Endothelial cell of umbilical vein (primary cell): ENCODE measurements at regions not wholly inside any gene's neighbourhood (a gene's known extent, or its start where the extent isn't known, plus 50 kb on each side); places are given as distances from the start of the nearest gene placed in this dataset.

Experiments used
- BruUV-seq: library from RNA; stranded (reverse); fragments of 400-500 nt; replicated peaks from 2 replicates; lab custom pipeline; 2021; lab: Mats Ljungman, UMichigan
- CTCF ChIA-PET: fragments of 300-600, 350-600 bp; sonication (Branson Sonifier 250); formaldehyde crosslinking; loops from one replicate; lab custom pipeline; 2021; ENCODE audit warnings: antibody characterized with exemption, inconsistent platforms; lab: Charles Lee
- POLR2A ChIA-PET: fragments of 300-600, 350-600 bp; sonication (Branson Sonifier 250); formaldehyde crosslinking; loops from one replicate; lab custom pipeline; 2021; ENCODE audit warnings: antibody characterized with exemption, inconsistent platforms; lab: Charles Lee
- DNase-seq: peaks from one replicate; pipeline ENCODE4 v3.0.0-alpha.2; 2011; ENCODE audit warnings: low read depth, low spot score
- FAIRE-seq: peaks from 2 replicates; lab custom pipeline; 2011; peaks lifted over from hg19 to GRCh38; lab: Jason Lieb, UNC
- H2AFZ ChIP-seq: 2 replicates; pipeline ENCODE4 v1.6.0; 2012; ENCODE audit warnings: low read depth, low read length, control low read depth, inconsistent platforms
- H3K27ac ChIP-seq: 2 replicates; pipeline ENCODE4 v1.5.1; 2011; ENCODE audit warnings: low read depth, mild to moderate bottlenecking, control low read depth, low read length, moderate library complexity; ENCODE audit not compliant: insufficient read depth
- H3K27me3 ChIP-seq, 2 experiments: 2 replicates each; pipeline versions ENCODE4 v1.6.0 to v1.6.1; 2011; ENCODE audit warnings: low read length in 2 of 2, mixed read lengths in 1 of 2; ENCODE audit not compliant: control insufficient read depth in 2 of 2, insufficient read depth in 2 of 2
- H3K36me3 ChIP-seq, 2 experiments: 2 replicates in 1 of 2; 3 replicates in 1 of 2; pipeline ENCODE4 v1.5.1; 2011; ENCODE audit warnings: low read length in 2 of 2, mild to moderate bottlenecking in 1 of 2, moderate library complexity in 1 of 2; ENCODE audit not compliant: control insufficient read depth in 2 of 2, insufficient read depth in 2 of 2; ENCODE audit errors: extremely low read depth in 1 of 2
- H3K4me1 ChIP-seq: 3 replicates; pipeline ENCODE4 v1.5.1; 2011; ENCODE audit warnings: mild to moderate bottlenecking, low read length; ENCODE audit not compliant: control insufficient read depth, insufficient read depth; ENCODE audit errors: extremely low read depth
- H3K4me2 ChIP-seq: 2 replicates; pipeline ENCODE4 v1.6.1; 2011; ENCODE audit warnings: low read length, control low read depth, mixed read lengths; ENCODE audit not compliant: insufficient read depth
- H3K4me3 ChIP-seq, 3 experiments: fragments of 200-600 bp in 1 of 3; sonication (generic), shearing (Covaris generic) in 1 of 3; replicated peaks in 1 of 3; 2 replicates each; pipeline ENCODE4 v1.5.1; 2011 to 2016; ENCODE audit warnings: control low read depth in 3 of 3, low read length in 3 of 3, mild to moderate bottlenecking in 2 of 3, inconsistent platforms in 1 of 3, low read depth in 1 of 3, moderate library complexity in 1 of 3; ENCODE audit not compliant: insufficient read depth in 1 of 3
- H3K79me2 ChIP-seq: 2 replicates; pipeline ENCODE4 v1.6.0; 2012; ENCODE audit warnings: low read length, inconsistent platforms; ENCODE audit not compliant: control insufficient read depth, insufficient read depth
- H3K9ac ChIP-seq: replicated peaks from 2 replicates; pipeline ENCODE3; 2011; ENCODE audit warnings: low read length, control low read depth; ENCODE audit not compliant: insufficient read depth; ENCODE audit errors: extremely low read depth
- H3K9me1 ChIP-seq: replicated peaks from 3 replicates; pipeline ENCODE4 v1.6.0; 2011; ENCODE audit warnings: mild to moderate bottlenecking, low read length; ENCODE audit not compliant: control insufficient read depth, insufficient read depth; ENCODE audit errors: extremely low read depth
- H3K9me3 ChIP-seq: replicated peaks from 2 replicates; pipeline ENCODE4 v1.5.1; 2012; ENCODE audit warnings: low read length, inconsistent platforms; ENCODE audit not compliant: control insufficient read depth, insufficient read depth
- H4K20me1 ChIP-seq: replicated peaks from 2 replicates; pipeline ENCODE3; 2011; ENCODE audit warnings: mild to moderate bottlenecking, low read length; ENCODE audit not compliant: control insufficient read depth, insufficient read depth; ENCODE audit errors: extremely low read depth
- CTCF ChIP-seq, 2 donors: IDR thresholded peaks; 1 replicate in 1 of 2; 2 replicates in 1 of 2; pipeline ENCODE4 v1.5.1; 2011; ENCODE audit warnings: low read length in 2 of 2, mild to moderate bottlenecking in 2 of 2, moderate library complexity in 2 of 2, control low read depth in 1 of 2, inconsistent platforms in 1 of 2, low read depth in 1 of 2; ENCODE audit not compliant: insufficient read depth in 1 of 2; ENCODE audit errors: extremely low read depth in 1 of 2
- EZH2 ChIP-seq: IDR thresholded peaks from 2 replicates; pipeline ENCODE4 v1.6.1; 2012; ENCODE audit warnings: borderline replicate concordance, low read depth, mild to moderate bottlenecking, moderate library complexity, low read length, inconsistent platforms; ENCODE audit not compliant: severe bottlenecking
- GATA2 ChIP-seq: IDR thresholded peaks from 2 replicates; pipeline ENCODE4 v1.7.0; 2011; ENCODE audit warnings: low read depth, mild to moderate bottlenecking, moderate library complexity, mixed read lengths, low read length; ENCODE audit not compliant: insufficient read length, insufficient read depth
- JUN ChIP-seq: IDR thresholded peaks from 2 replicates; pipeline ENCODE4 v1.6.1; 2011; ENCODE audit warnings: borderline replicate concordance, low read depth; ENCODE audit not compliant: insufficient read length, insufficient read depth
- MAX ChIP-seq: IDR thresholded peaks from 2 replicates; pipeline ENCODE4 v1.6.1; 2011; ENCODE audit not compliant: insufficient read depth, insufficient read length
- MYC ChIP-seq: IDR thresholded peaks from one replicate; pipeline ENCODE4 v1.6.1; 2011; ENCODE audit warnings: mild to moderate bottlenecking, low read depth, low read length
- POLR2A ChIP-seq: IDR thresholded peaks from 2 replicates; pipeline ENCODE4 v1.6.1; 2012; ENCODE audit warnings: low read depth, mild to moderate bottlenecking, control low read depth, low read length
- POLR2AphosphoS5 ChIP-seq: IDR thresholded peaks from 2 replicates; pipeline ENCODE4 v1.6.1; 2012; ENCODE audit warnings: low read depth, mild to moderate bottlenecking, control low read depth, low read length, moderate library complexity; ENCODE audit not compliant: insufficient read depth
- dilution Hi-C: fragments of 300-500 bp; cut with MboI; formaldehyde crosslinking; loops from one replicate; pipeline ENCODE4 v1.15.0; 2019; ENCODE audit warnings: low sequenced_read_pairs; ENCODE audit not compliant: extremely low pct_ligation_motif_present
- intact Hi-C: fragments of 100-400 bp; cut with micrococcal nuclease; formaldehyde crosslinking; loops from one replicate; pipeline ENCODE4 v1.10.0; 2022

- H2AFZ ChIP-seq, result no peak overlapping the region
- FAIRE-seq (no peak), DNase-seq (no peak)
- intact Hi-C loops (no loop called here), dilution Hi-C loops (no loop called here)
- CTCF ChIA-PET, result no interaction called here
- no peak overlapping the region for H3K4me3 ChIP-seq
- no peaks in the 10 kb centered on the region for H3K9me1 ChIP-seq
- no peaks in the 10 kb centered on the region for H3K79me2 ChIP-seq
- H3K4me2 ChIP-seq, result no peak overlapping the region
- H3K9ac ChIP-seq, result no peak overlapping the region
- POLR2A ChIA-PET, result no interaction called here
- no peaks in the 10 kb centered on the region for H4K20me1 ChIP-seq
- no peak overlapping the region for H3K27ac ChIP-seq
- H3K36me3 ChIP-seq, result no peaks in the 10 kb centered on the region
- H3K4me1 ChIP-seq, result no peaks in the 10 kb centered on the region
- no peak for TF ChIP-seq MAX
- TF ChIP-seq MYC, result no peak
- TF ChIP-seq POLR2AphosphoS5, result no peak
- no peak for TF ChIP-seq CTCF (IDR thresholded peaks at IDR 0.05; ENCODE audit: extremely low read depth in 1 of 2, insufficient read depth in 1 of 2, low read depth in 1 of 2, low read length in 2 of 2)
- no peak for TF ChIP-seq GATA2
- TF ChIP-seq POLR2A, result no peak
- TF ChIP-seq JUN, result no peak
- no peak for TF ChIP-seq EZH2
- H3K9me3 ChIP-seq, result no peaks in the 10 kb centered on the region
- no TSS peak for BruUV-seq
- H3K27me3 ChIP-seq, result no peaks in the 10 kb centered on the region
Observed at GRCh38 chr1:222370081-222370912, 177.6 kb downstream of the HHIPL2 start.
